CD4-positive, alpha-beta T cell treated with Interleukin-15 for 1 hour (primary cell): ENCODE measurements at regions not wholly inside any gene's neighbourhood (a gene's known extent, or its start where the extent isn't known, plus 50 kb on each side); places are given as distances from the start of the nearest gene placed in this dataset.
A peak's percentile ranks its signal among the peaks of the same experiment; 100 is the strongest.
"Not testable (repeated sequence)": the region's sequence is repeated elsewhere in the genome, so short reads cannot be mapped to it uniquely, and the experiment has no call there.

Experiments used
- DNase-seq: peaks from one replicate; pipeline ENCODE4 v3.0.0-alpha.2; 2020

DNA sequence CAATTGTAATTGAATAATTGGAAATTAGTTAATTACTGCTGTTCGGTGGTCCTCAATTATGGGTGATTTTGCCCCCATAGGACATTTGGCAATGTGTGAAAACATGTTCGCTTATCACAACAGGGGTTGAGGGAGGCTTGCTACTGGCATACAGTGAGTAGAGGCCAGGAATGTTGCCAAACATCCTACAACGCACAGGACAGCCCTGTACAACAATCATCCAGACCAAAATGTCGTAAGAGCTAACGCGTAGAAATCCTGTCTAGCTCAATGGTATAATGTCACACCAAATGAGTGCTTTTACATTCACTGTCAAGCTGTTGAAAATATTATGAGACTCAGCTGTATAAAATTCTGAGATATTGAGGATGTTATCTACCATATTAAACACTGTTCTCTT is 464.4 kb upstream of the TUSC1 start:
- no peak for DNase-seq

DNA sequence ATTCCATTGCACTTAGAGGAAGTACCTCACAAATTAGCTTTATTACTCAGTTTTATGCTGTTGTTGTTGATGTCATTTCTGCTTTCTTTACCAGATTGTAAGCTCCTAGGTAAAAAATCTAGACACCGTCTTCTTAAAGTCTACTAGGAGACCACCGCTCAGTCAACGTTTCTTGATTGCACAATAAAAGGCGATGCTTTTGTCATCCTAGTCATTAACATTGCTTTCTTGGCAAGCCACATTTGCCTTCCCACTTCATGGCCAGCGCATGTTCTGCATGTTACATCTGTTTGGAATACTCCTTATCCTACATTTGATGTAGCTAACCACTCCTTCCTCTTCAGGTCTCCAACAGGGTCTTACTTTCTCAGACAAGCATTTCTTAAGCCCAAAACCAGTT is 464.0 kb upstream of the TUSC1 start:
- DNase-seq, result no peak

DNA sequence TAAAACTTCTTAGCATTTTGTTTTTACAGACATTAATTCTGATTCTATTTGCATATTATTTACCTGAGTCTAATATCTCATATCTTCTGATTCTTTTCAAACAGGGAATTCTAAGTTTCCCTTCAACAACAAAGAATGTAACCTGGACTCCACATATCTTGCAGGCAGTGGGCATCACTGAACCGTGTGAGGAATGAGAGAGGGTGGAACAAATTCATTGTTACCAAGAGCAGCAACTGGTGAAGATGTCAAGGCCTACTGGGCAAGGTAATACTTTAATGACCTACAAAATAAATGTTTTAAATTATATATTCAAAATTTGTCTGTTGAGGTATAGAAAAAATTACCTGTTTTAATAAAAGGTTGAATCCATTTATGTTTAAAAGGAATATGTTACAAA is 455.3 kb upstream of the TUSC1 start:
- DNase-seq, result no peak

DNA sequence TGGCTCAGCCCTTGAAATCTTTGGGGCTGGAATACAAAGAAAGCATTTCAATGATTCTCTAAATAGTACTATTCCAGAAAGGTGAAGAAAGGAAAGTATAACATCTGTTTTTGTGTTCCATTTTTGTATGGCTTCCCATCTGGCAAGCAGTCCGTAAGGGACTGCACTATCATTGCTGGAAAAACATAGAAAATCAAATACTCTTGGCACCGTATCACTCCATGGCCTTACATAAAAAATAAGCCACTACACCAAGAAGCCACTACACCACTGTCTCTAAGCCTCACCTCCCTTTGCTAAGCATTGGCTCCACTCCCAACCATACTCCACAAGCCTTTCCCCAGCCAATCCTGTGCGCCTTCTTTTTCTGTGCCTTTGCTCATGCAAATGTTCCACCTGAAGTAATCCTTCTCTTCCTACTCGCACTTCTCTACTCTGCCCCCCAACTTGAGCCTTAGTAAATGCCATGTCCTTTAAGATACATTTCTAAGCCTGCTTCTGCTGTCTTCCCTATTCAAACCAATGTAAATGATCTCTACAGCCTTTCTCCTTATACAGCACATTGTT is 454.6 kb upstream of the TUSC1 start:
- no peak for DNase-seq

DNA sequence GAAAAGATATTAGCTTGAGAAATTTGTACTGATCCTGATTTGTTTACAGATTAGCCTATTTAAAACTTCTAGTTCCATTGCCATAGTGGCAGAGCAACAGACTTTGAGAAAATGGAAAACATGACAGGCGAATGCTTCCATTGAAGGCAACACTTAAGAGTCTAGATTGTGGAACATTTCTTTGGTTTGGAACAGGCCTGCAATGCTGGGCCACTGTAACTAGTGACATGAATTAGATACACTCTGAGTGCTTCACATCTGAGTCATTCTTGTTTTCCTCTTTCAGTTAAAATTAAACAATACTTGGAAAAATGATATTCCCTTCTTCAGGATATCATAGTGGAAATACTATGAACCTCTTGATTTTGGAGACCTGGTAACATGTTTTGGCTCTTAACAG is 453.6 kb upstream of the TUSC1 start:
- no peak for DNase-seq

DNA sequence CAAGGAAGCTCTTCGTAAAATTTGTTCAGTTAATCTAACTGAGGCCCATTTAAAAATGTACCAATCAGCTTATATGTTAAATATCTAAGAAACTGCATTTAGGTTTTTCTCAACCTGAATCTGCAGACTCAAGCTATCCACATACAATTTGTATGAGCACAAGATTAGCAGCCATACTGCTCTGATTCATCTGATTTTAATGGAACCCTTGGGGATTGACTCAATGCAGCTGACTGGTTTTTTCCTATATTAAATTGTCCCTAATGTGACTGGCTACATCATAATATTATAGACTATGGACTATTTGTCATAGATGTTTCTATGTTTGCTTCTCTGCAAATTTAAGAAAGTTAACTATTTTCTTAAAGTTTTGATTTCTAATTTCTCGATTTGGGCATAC is 451.0 kb upstream of the TUSC1 start:
- DNase-seq, result no peak

DNA sequence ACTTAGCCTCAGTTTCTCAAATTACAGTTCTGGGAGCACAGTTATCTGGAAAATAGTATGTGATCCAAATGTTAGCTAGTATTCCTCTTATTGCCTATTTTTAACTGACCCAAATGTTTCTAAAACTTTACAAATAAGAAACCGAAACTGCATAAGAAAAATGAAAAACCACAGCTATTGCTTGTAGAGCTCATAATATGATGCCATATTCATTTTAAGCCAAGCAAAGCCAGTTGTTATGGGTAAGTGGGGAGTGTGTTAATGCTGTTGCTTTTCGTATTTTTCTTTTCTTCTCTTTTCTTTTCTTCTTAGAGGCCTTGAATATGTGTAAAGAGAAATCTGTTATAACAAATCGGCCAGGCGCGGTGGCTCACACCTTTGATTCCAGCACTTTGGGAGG is 447.4 kb upstream of the TUSC1 start:
- no peak for DNase-seq

DNA sequence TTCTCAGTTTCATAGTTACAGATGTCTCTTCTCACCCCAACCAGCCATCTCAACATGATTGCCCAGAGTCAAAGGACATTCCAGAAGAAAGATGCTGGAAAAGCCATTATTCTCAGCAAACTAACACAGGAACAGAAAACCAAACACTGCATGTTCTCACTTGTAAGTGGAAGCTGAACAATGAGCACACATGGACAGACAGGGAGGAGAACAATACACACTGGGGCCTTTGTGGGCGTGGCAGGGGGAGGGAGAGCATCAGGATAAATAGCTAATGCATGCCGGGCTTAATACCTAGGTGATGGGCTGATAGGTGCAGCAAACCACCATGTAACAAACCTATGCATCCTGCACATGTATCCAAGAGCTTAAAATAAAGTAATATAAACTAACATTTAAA is 437.8 kb upstream of the TUSC1 start:
- not testable (repeated sequence) for DNase-seq

DNA sequence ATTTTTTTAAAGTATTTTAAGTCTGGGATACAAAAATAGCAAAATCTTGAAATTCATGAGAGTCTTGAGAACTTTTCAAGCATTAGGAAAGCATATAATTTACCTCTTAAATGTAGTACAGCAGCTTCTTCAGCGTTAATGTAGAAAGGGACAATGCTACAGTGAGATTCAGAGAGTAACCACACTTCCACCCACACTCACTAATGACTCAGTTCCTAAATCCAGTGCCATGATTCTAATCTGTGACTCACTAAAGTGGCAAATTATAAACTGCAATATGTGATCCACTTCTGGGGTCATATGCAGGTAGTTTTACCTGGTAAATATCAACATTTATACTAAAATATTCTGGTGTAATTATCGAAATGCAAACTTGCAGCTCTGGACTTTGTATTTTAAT is 434.5 kb upstream of the TUSC1 start:
- DNase-seq, result no peak

DNA sequence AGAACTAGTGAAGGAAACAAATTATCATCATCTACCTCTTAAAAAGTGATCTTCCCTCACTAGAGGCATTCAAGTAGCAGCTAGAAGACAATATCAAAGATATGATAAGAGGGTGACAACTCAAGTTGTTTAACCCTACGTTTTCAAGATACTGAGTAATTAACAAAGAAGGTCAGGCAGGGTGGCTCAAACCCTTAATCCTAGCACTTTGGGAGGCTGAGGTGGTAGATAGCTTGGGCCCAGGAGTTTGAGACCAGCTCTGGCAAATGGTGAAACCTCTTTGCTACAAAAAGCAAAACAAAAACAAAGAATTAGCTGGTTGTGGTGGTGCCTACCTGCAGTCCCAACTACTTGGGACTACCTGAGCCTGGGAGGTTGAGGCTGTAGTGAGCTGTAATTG is 408.2 kb upstream of the TUSC1 start:
- DNase-seq, result no peak

DNA sequence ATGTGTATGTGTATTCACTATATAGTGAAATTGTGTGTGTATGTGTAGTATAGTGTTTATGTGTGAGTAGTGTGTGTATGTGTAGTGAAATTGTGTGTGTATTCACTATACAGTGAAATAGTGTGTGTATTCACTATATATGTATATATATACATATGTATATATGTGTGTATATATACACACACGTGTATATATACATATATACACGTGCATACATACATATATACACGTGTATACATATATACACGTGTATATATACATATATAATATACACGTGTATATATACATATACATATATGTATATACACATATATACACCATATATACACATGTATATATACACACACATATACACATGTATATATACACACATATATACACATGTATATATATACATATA is 403.6 kb upstream of the TUSC1 start:
- DNase-seq, result no peak

DNA sequence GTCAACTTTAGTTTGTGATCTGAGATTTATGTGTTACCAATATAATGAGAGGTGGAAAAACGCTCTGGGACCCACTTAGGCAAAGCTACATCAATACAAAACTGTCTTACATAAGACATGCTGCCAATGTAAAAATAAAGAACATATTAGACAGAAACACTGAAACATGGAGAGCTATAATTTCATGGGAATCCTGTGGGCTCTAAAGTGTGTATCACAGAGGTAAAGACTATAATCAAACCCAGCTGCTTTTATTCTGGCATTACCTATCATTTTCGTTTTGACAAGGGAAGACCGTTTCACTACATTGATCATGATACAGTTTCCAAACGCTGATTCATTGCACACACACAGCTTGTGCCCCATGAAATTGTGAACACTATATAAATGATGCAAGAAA is 400.5 kb upstream of the TUSC1 start:
- no peak for DNase-seq

DNA sequence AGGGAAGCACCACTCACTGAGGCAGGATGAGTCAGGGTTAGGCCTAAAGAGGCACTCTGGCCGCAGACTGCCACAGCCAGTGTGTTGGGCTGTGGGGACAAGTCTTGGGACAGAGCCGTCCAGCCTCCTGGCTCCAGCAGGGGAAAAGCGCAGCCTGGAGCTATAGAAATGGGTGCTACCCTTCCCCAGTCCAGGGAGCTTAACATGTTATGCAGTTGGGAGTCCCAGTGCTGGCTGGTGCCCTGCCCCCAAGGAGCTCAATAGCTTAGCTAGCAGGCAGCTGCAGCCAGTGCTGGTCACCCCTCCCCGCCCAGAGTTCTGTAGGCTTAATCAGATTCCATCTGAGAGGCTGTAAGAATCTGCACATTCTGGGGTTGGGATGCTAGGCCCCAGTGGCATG is 399.6 kb upstream of the TUSC1 start:
- peak; percentile 13 for DNase-seq

DNA sequence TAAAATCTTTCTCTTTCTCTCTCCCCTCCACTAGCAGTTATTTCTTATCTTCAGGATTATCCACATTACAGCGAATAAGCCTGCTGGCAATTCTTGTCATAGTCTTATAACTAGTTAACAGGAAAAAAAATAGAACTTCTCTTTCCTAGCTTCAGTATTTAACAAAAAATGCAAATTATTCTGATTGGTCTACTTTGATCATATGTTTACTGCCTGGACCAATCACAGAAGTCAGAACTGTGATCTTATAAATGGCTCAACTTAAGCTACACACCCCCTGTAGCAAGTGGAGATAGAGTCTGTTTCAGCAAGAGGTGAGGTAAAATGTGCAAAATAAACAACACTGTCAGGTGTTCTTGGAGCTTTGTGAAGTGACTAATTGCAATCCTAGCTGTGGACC is 389.4 kb upstream of the TUSC1 start:
- DNase-seq, result no peak

DNA sequence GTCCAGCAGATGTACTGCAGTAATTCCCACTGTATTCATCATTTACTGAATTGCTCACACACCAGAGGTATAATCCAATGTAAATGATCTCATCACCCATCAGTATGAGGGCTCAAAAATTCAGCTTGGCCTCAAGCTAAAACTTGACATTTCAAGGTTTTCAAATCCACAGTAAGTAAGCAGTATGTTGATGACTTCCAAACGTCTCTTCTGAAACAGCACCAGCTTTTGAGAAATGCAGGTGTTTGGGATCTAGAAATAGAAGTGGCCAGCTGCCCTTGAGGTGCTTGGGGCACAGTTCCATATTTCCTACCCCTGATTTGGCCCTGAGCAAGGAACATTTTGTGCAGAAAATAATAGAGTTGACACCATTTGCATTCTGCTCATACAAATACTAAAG is 388.0 kb upstream of the TUSC1 start:
- DNase-seq, result no peak

DNA sequence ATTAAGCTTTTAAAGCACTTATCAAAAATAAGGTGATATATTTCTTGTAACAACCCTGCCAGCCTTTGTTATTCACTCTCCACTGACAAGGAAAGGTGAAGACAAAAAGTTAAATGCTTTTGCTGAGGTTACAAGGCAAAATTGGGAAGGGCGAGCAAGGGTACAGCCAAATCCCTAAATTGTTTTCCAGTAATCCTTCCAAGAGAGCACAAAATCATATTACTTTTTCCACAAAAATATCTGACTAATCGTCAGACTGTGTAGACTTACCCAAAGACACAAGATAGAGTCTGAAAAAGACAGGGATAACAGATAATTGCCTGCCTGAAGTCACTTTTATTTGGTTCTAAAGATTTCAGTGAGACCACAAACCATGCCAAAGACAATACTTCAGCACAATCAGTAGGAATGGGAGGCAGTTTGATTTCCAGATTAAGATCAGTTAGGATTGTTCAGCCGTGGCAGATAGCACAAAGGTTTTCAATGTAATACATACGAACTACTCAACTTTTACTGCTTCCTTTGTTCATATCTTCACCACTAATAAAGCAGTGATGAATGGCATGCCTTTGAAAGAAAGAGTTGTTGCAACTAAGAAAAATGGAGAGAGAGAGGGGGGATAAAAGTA is 383.8 kb upstream of the TUSC1 start:
- DNase-seq, result no peak

DNA sequence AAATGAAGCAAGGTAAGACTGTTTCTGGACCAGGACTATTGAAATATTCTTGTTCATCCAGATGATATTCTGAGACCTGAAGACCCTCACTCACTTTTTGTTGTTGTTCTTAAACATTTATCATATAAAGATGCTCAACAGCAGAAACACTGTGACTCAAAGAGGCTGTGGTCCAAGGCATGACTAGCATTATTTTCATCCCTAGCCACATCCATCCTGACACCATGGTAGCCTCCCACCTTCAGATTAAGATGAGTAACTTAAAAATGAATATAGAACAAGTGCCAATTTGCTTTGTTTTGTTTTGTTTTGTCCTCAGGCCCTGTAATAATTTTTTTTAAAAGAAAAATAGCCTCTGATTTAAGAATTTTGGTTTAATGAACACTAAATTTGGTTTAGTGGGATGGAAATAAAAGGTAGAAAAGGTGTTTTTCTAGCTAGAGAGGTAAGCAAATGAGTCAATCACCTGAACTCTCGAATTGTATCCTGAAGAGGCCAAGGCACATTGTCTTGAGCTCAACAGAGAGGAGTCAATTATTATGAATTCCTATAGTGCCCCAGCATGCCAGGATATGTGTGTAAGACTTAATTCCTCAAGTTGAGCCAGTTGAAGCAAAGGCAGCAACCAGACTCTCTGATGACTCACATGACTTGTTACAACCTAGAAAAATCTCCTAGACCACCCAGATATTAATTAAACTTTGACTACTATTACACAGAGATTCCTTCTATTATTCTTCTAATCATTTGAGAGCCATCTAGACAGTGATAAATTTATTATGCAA is 380.1 kb upstream of the TUSC1 start:
- DNase-seq, result no peak

DNA sequence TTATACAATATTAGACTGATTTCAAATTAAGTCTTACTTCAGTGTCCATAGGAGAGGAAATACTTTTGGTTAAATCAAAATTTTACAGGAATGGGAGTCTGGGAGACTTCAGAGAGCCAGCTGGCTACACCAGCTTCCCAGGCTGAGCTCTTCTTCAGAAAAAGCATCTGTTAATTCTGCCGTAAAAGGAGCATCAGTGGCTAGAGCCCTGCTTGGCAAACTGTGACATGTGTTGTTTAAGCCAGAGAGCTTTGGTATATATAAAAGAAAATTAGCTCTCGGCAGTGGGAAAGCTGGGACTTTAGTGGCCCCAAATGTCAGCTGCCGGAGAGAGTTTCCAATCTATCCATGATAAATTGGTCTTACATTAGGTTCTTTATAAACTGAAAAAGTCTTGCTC is 378.8 kb upstream of the TUSC1 start:
- DNase-seq, result no peak

DNA sequence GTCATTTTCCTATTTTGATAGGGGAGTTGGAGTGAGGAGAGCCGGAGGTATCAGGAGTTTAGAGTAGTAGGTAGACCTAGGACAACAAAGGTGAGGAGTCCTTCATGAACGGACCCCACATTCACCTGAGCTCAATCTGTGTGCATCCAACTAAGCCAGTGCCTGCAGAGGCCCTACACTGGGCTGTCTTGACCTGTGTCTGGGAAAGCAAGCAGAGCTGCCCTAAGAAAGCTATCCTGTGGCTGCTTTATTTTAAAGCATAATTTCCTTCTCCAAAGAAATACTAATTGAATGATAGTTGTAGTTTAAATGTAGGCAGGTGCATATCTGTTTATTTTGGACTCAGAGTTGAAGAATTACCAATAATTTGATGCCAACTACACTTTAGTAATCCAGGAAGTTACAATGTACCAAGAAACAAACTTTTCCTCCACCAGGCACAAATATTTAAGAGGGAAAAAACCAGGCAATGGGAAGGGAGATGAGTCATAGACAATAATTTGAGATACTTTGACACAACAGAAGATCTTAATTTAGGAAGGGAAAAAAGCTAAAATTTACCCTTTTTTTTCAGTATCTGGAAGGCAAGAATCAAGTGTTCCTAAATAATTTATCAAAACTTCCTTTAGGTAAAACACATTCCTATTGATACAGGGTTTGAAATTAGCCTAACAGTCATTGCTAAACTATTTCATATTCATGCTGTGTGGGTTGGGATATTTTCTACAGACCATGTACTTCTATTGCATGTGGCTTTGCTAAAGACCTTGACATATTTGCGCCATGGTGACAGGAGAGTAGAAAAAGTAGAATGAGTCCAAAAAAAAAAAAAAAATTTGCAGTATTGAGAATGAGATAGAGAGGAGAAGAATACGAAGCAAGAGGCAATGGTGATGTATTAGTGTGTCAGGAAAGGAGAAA is 376.6 kb upstream of the TUSC1 start:
- no peak for DNase-seq

DNA sequence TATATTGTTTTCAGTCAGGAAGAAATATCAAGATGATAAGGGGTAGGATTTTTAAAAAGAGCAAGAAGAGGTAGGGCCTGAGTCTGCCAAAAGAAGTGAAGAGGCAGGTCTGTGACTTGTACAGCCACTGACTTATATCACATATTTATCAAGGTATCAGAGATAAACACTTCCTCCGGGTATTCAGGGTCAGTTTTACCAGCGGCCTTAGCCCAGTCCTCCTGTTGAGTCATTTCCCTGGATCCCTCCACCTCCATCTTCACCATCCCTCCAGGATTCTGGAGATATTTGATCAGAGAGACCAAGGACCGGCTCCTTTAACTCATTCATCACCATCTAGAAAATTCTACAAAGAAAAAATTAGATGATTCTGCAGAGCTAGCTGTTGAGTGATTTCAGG is 375.7 kb upstream of the TUSC1 start:
- no peak for DNase-seq

DNA sequence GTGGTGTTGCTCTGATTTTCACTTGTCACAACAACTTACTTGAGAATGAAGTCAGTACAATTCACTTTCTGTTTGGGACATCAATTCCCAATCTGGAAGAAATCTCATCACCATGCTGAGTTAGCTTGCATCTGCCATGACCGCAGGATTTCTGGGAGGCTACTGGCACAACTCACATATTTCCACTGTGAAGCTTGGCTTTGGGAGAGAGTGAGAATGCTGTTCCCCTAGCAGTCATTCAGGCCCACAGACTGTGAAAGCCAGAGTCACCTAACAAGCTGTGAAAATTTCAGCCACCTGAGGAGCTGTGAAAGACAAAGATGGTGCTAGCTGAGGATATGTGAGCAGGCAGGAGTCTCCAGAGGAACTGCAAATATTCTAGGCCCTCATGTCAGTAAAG is 365.2 kb upstream of the TUSC1 start:
- no peak for DNase-seq

DNA sequence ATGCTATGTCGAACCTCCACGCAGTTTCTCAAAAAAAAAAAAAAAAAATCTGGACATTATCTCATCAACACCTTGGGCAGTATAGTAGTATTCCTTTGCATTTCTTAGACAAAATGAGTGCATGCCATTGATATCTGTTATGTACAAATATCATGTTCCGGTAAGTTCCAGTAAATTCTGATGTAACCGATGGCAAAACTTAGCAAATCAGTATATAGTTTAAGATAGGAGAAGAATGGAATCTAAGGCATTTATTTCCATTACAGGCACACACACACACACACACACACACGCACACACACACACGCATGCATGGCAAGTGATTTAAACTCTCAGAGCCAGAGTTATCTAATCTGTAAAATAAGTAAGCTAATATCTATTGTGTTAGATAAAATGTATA is 356.5 kb upstream of the TUSC1 start:
- no peak for DNase-seq

DNA sequence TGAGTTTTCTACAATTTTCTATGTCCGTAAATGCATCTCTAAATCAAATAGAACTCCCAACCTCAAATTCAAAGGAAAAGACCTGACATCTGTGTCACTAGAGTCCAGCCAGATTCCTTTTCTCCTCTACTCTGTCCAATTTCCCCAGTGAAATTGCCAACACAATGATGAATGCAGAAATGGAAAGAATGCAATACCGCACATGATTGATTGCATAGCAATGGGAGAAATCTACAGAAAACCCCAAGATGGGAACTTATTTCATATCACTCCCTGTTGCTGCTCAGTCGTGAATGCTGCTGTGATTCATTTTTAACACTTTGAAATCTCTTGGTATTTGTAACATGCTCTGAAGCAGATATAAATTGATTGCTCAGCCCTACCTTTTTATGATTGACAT is 355.1 kb upstream of the TUSC1 start:
- no peak for DNase-seq
